Prostate gland (tissue), 2 donors: ENCODE measurements at regions not wholly inside any gene's neighbourhood (a gene's known extent, or its start where the extent isn't known, plus 50 kb on each side); places are given as distances from the start of the nearest gene placed in this dataset.

Experiments used
- POLR2A ChIP-seq: fragments of 450-650 bp; IDR thresholded peaks from one replicate; pipeline ENCODE4 v1.6.1; 2016; ENCODE audit warnings: antibody characterized with exemption, mild to moderate bottlenecking
- TF ChIP-seq, protein P1 (sequence below), 4 experiments: fragments of 200-600 bp in 2 of 4; fragments of 450-650 bp in 2 of 4; sonication (generic) in 2 of 4; IDR thresholded peaks; 1 replicate in 3 of 4; 2 replicates in 1 of 4; pipeline ENCODE4 v1.5.1; 2016 to 2019; ENCODE audit warnings: antibody characterized with exemption in 4 of 4, mild to moderate bottlenecking in 2 of 4, moderate library complexity in 2 of 4

DNA sequence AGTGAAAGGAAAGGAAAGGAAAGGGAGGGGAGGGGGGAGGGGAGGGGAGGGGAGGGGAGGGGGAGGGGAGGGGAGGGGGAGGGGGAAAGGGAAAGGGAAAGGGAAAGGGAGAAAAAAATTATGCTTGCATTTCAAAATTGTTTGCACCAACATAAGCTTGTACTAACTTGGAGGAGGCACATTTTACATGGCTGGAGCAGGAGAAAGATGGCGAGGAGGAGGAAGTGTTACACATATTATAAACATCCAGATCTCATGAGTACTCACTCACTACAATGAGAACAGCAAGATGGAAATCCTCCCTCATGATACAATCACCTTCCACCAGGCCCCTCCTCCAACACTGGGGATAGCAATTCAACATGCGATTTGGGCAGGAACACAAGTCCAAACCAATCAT, 660.2 kb upstream of the CDH2 start:
- TF ChIP-seq POLR2A, result no peak
- TF ChIP-seq, protein P1, sequence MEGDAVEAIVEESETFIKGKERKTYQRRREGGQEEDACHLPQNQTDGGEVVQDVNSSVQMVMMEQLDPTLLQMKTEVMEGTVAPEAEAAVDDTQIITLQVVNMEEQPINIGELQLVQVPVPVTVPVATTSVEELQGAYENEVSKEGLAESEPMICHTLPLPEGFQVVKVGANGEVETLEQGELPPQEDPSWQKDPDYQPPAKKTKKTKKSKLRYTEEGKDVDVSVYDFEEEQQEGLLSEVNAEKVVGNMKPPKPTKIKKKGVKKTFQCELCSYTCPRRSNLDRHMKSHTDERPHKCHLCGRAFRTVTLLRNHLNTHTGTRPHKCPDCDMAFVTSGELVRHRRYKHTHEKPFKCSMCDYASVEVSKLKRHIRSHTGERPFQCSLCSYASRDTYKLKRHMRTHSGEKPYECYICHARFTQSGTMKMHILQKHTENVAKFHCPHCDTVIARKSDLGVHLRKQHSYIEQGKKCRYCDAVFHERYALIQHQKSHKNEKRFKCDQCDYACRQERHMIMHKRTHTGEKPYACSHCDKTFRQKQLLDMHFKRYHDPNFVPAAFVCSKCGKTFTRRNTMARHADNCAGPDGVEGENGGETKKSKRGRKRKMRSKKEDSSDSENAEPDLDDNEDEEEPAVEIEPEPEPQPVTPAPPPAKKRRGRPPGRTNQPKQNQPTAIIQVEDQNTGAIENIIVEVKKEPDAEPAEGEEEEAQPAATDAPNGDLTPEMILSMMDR (IDR thresholded peaks at IDR 0.05), result no peak
